HG02938 (cell line): ENCODE measurements at regions not wholly inside any gene's neighbourhood (a gene's known extent, or its start where the extent isn't known, plus 50 kb on each side); places are given as distances from the start of the nearest gene placed in this dataset.
"Not testable (repeated sequence)": the region's sequence is repeated elsewhere in the genome, so short reads cannot be mapped to it uniquely, and the experiment has no call there.

Experiments used
- ATAC-seq: cut with Tn5 transposase; IDR thresholded peaks from one replicate; pipeline ENCODE4 v1.9.1; 2021; ENCODE audit warnings: mild to moderate bottlenecking, moderate library complexity; ENCODE audit not compliant: unreplicated experiment

- ATAC-seq, result no peak
These were observed 283.6 kb upstream of the NMUR2 start for GRCh38 chr5:152688561-152689249.

GRCh38 chr5:152689250-152689711, 284.2 kb upstream of the NMUR2 start:
- no peak for ATAC-seq

GRCh38 chr5:152694231-152694630, 289.2 kb upstream of the NMUR2 start:
- ATAC-seq, result no peak

DNA sequence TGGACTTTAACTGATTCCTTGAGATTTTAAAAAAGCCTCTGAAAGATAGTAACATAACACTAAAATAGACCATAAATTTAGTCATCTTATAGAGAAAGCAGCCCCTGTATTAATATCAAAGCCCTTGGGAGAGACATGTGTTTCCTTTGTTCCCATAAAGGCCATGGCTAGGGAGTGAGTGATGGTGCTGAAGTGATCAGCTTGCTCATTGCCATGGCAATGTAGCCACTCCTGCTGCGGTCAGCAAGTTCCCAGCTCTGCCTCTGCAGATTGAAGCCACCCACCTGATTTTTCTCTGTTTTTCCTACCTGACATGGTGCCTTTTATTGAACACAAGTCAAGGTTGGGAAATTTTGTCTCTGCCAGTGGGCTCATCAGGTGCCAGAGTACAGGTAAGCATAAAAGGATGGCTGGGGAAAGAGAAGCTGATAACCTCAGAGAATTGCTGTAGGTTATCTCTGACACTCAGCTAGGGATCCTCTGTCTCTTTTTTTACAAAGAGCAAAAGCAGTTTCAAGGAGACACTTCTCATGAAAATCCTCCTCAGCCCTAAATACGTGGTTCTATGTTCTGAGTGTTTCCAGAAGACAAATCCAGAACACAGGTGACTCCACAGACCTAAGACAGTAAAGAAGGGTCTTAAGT, 296.3 kb upstream of the NMUR2 start:
- ATAC-seq, result no peak

DNA sequence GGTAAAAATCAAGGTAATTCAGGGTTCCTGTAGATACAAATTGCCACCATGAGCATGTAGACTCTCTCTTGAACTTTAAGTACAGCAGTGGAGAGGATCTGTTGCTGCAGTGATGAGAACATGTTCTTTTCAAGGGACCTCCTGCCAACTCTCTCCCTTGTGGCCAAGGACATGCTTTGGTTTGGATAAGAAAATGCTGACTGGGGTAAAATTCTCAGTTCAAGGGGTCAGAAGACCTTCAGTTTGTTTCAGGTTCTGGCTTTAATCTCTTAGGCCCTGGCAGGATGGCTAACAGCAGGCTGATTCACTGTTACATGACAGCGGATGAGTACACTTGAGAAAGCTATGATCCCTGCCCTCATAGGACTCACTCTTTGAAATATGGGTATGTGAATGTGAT, 299.2 kb upstream of the NMUR2 start:
- ATAC-seq, result no peak

GRCh38 chr5:152711801-152712388, 306.8 kb upstream of the NMUR2 start:
- ATAC-seq, result no peak

GRCh38 chr5:152717393-152717792, 312.3 kb upstream of the NMUR2 start:
- no peak for ATAC-seq

DNA sequence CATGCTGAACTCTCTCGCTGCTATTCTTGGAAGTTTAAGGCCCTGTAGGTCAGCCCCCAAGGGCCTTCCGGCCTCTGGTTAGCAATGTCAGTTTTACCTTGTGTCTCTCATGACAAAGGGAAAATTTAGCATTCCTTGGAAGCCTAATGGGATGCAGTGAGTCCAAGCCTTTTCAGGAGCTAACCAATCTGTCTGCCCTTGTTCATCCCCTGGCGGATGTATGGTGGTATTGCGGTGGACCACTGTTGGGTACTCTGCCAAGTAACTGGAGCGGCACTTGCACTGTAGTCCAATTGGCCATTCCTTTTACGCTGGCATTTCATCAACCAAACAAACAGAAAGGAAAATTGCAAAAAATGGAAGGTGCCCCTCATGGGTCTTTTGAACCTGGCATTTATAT, 318.4 kb upstream of the NMUR2 start:
- no peak for ATAC-seq

GRCh38 chr5:152730176-152730575, 325.1 kb upstream of the NMUR2 start:
- no peak for ATAC-seq

GRCh38 chr5:152736906-152737305, 331.8 kb upstream of the NMUR2 start:
- ATAC-seq, result no peak

- ATAC-seq, result no peak
These were observed 334.8 kb upstream of the NMUR2 start for GRCh38 chr5:152739916-152740315.

DNA sequence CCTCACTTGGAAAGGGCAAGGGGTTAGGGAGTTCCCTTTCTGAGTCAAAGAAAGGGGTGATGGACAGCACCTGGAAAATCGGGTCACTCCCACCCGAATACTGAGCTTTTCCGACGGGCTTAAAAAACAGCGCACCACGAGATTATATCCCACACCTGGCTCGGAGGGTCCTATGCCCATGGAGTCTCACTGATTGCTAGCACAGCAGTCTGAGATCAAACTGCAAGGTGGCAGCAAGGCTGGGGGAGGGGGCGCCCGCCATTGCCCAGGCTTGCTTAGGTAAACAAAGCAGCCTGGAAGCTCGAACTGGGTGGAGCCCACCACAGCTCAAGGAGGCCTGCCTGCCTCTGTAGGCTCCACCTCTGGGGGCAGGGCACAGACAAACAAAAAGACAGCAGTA, 336.0 kb upstream of the NMUR2 start:
- ATAC-seq, result not testable (repeated sequence)

DNA sequence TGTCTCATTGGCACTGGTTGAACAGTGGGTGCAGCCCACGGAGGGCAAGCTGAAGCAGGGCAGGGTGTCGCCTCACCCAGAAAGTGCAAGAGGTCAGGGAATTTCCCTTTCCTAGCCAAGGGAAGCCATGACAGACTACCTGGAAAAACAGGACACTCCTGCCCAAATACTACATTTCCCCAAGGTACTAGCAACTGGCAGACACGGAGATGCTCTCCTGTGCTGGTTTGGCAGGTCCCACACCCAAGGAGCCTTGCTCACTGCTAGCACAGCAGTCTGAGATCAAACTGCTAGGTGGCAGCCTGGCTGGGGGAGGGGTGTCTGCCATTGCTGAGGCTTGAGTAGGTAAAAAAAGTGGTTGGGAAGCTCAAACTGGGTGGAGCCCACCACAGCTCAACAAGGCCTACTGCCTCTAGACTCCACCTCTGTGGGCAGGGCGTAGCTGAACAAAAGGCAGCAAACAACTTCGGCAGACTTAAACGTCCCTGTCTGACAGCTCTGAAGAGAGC, 382.7 kb upstream of the NMUR2 start:
- not testable (repeated sequence) for ATAC-seq

- ATAC-seq, result no peak
These were observed 396.8 kb upstream of the NMUR2 start for GRCh38 chr5:152801886-152802285.

DNA sequence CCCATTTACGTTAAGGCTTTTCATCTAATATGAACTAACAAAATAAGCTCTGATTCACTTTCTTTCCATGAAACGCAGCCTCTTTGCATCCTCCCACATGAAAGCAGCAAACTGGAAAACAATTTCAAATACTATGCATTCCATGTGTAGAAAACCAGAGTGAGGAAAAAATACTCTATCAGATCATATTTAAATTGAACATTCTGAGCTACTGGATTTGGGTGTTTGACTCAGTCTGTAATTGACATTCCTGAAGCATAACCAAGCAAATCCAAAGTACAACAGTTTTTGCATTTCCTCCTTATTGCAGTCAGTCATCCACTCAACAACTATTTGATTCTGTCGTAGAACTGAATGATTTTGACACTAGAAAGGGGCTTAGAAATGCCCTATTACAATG, 399.1 kb upstream of the NMUR2 start:
- ATAC-seq, result no peak

GRCh38 chr5:152811988-152812387, 406.9 kb upstream of the NMUR2 start:
- no peak for ATAC-seq

DNA sequence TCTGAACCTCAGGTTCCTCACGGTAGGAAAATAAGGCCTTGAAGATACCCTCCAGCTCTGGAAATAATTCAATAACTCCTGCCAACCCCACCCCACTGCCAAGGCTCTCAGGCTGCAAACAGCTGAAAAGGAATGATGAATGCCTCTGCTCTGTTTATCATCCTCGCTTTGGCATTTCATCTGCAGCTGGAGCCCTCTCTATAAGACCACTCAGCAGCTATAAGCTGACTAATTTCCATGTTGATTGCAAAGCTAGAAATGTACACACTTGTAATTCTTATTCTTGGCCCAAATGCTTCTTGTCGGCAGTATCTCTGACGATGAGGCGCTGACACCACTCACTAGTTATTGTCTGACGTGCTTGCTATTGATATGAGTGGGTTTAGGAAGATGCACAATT, 408.4 kb upstream of the NMUR2 start:
- ATAC-seq, result no peak

- no peak for ATAC-seq
These were observed 414.8 kb upstream of the NMUR2 start for GRCh38 chr5:152819891-152820290.

DNA sequence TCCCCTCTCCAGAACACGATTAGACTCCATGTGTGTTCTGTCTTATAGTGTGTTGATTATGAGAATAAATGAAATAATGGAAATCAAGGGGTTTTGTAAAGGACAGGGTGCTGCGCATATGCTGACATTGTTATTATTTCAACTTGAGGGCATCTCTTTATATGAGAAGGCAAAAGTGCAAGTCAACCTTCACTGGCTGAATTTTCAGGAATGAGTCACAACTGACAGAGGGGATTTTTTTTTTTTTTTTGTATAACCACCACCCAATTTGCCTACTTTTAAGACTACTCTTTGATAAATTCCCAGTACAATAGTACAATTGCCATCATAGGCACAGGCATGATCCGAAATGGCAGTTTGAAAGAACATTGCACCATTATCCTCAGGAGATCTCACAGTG, 419.2 kb upstream of the NMUR2 start:
- no peak for ATAC-seq

- no peak for ATAC-seq
These were observed 433.2 kb upstream of the NMUR2 start for GRCh38 chr5:152838241-152838786.

GRCh38 chr5:152844713-152845112, 439.6 kb upstream of the NMUR2 start:
- ATAC-seq, result no peak

GRCh38 chr5:152853361-152853760, 448.3 kb upstream of the NMUR2 start:
- no peak for ATAC-seq
